SJSA1 (cell line): ENCODE measurements at regions not wholly inside any gene's neighbourhood (a gene's known extent, or its start where the extent isn't known, plus 50 kb on each side); places are given as distances from the start of the nearest gene placed in this dataset.
A peak's percentile ranks its signal among the peaks of the same experiment; 100 is the strongest.

Experiments used
- DNase-seq, 2 experiments: peaks; one replicate each; pipeline ENCODE4 v3.0.0-alpha.2; 2015 to 2020; ENCODE audit warnings: low spot score in 2 of 2, low read depth in 1 of 2
- H3K27ac ChIP-seq: fragments of 250-450 bp; sonication (Bioruptor Pico); 2 replicates; pipeline ENCODE4 v1.5.1; 2020; ENCODE audit warnings: mild to moderate bottlenecking, moderate library complexity
- H3K27me3 ChIP-seq: fragments of 250-450 bp; sonication (Bioruptor Pico); replicated peaks from 2 replicates; pipeline ENCODE4 v1.5.1; 2020; ENCODE audit warnings: mild to moderate bottlenecking, moderate library complexity
- H3K36me3 ChIP-seq: fragments of 250-450 bp; sonication (Bioruptor Pico); 2 replicates; pipeline ENCODE4 v1.5.1; 2020; ENCODE audit warnings: mild to moderate bottlenecking
- H3K4me1 ChIP-seq: fragments of 250-450 bp; sonication (Bioruptor Pico); replicated peaks from 2 replicates; pipeline ENCODE4 v1.6.1; 2021; ENCODE audit warnings: mild to moderate bottlenecking
- H3K4me3 ChIP-seq: fragments of 250-450 bp; sonication (Bioruptor Pico); 2 replicates; pipeline ENCODE4 v1.5.1; 2020; ENCODE audit warnings: mild to moderate bottlenecking
- H3K9me3 ChIP-seq: fragments of 250-450 bp; sonication (Bioruptor Pico); replicated peaks from 2 replicates; pipeline ENCODE4 v1.5.1; 2020; ENCODE audit warnings: mild to moderate bottlenecking

DNA sequence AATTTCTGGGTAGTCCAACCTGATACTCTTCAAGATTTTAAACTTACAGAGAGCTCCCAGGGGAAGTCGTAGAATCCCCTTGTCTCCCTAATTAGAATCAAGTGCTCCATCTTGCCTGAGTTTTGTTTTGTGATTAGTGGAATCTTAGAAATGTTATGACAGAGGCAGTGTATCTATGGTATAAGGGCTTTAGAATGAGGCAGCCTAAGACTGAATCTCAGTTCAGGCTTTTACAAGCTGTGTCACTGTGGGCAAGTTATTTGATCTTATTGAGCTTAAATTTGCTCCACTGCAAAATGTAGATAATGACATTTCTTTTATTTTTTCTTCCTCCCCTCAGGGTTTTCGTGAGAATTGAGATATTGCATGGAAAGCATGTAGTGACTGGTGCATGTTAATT, 215.5 kb downstream of the POSTN start:
- no peak for DNase-seq
- H3K4me3 ChIP-seq: no peak overlapping the region
- H3K27me3 ChIP-seq: no peaks in the 10 kb centered on the region
- H3K27ac ChIP-seq: no peak overlapping the region
- no peaks in the 10 kb centered on the region for H3K9me3 ChIP-seq
- H3K4me1 ChIP-seq: no peaks in the 10 kb centered on the region
- H3K36me3 ChIP-seq: no peaks in the 10 kb centered on the region

DNA sequence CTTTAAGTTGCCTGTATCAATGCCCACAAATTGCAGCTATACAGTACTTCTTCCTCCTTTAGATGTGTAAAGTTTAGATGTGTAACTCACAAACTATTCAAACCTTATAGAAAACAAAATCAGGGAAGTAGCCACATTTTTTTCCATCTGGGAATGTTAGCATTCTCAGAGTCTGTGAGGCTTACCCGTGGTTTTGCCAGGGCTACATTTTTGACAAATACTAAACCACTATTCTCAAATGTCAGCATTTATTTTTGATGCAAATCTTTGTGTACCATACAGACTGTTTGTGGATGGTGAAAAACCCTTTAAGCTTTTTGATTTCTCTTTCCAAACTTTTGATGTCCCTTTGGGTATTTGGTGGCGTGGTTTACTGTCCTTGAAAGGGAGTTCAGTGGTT, 216.4 kb downstream of the POSTN start:
- Histone ChIP-seq H3K4me3 (no peak overlapping the region), H3K27me3 (no peaks in the 10 kb centered on the region), H3K27ac (no peak overlapping the region), H3K36me3 (no peaks in the 10 kb centered on the region), H3K4me1 (no peaks in the 10 kb centered on the region), H3K9me3 (no peaks in the 10 kb centered on the region)
- DNase-seq: no peak

DNA sequence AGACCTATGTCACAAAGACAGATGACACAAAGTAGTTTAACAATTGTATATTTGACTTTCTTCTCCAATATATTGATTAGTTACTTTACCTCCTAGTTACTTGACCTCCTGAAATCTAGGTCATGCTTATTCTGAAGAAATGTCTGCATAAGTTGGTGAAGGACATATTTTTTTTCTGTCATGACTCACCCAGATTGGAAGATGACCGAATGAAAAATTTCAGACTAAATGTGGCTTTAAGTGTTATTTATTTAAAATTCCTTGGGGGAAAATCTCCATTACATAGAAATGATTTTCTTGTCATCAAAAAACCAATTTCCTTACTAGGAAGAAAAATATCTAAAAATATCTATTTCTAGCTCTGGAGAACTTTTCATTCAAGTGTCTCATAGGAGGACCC, 217.1 kb downstream of the POSTN start:
- H3K27me3 ChIP-seq: no peaks in the 10 kb centered on the region
- no peaks in the 10 kb centered on the region for H3K4me1 ChIP-seq
- no peak for DNase-seq
- no peak overlapping the region for H3K4me3 ChIP-seq
- H3K36me3 ChIP-seq: no peaks in the 10 kb centered on the region
- no peaks in the 10 kb centered on the region for H3K9me3 ChIP-seq
- no peak overlapping the region for H3K27ac ChIP-seq

DNA sequence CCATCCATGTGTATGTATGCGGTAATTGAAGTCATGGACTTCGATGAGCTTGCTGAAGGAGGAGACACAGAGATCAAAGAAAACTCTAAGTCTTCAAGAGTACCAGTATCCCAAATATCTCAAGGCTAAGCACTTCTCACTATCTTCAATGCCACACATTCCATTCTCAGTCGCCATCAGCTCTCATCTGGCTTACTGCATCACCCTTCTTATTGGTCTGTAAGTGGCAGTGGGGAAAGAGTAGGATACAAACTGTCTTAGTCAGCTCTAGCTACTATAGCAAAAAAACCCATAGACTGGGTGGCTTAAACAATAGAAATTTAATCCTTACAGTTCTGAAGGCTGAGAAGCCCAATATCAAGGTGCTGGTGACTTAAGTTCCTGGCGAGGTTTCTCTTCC, 218.7 kb downstream of the POSTN start:
- no peaks in the 10 kb centered on the region for H3K9me3 ChIP-seq
- H3K36me3 ChIP-seq: no peaks in the 10 kb centered on the region
- H3K27me3 ChIP-seq: no peaks in the 10 kb centered on the region
- no peaks in the 10 kb centered on the region for H3K4me1 ChIP-seq
- no peak overlapping the region for H3K27ac ChIP-seq
- no peak overlapping the region for H3K4me3 ChIP-seq
- DNase-seq: no peak

DNA sequence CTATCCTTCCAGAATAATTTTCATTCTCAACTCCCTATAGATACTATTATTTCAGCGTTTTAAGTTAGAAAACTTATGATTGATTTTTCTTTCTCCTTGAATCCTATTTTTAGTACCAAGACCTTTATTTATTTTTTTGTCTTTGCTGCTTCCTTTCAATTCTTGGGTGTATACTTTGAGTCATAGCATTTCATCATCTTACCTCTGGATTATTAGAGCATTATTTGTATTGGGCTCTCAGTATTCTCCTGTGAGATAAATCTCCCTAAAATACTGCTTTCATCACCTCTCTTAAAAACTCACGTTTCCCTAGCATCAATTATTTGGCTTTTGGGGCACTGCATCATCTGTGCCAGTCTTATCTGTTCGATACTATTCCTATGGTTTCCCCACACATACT, 222.8 kb downstream of the POSTN start:
- Histone ChIP-seq H3K36me3 (no peaks in the 10 kb centered on the region), H3K4me3 (no peak overlapping the region), H3K27ac (no peak overlapping the region), H3K27me3 (no peaks in the 10 kb centered on the region), H3K4me1 (no peaks in the 10 kb centered on the region), H3K9me3 (no peaks in the 10 kb centered on the region)
- DNase-seq: no peak

DNA sequence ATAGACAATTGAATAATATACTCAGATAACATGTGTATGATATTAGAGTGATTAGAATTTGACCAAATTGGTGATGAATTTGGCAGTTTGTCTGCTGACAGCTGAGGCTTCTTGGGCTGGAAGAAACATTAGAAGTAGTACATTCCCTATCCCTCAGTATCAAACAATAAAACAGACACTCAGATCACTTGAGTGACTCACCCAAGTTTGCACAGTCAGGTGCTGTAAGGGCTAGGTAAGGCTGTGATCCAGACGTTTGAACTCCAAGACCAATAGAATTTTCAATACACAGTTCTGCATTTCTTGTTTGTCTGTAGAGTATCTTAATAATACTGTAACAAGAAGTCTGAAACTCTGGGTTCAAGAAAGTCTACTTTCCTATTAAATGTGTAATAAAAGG, 223.5 kb downstream of the POSTN start:
- Histone ChIP-seq H3K4me1 (no peaks in the 10 kb centered on the region), H3K27me3 (no peaks in the 10 kb centered on the region), H3K27ac (no peak overlapping the region), H3K36me3 (no peaks in the 10 kb centered on the region), H3K4me3 (no peak overlapping the region), H3K9me3 (no peaks in the 10 kb centered on the region)
- no peak for DNase-seq

DNA sequence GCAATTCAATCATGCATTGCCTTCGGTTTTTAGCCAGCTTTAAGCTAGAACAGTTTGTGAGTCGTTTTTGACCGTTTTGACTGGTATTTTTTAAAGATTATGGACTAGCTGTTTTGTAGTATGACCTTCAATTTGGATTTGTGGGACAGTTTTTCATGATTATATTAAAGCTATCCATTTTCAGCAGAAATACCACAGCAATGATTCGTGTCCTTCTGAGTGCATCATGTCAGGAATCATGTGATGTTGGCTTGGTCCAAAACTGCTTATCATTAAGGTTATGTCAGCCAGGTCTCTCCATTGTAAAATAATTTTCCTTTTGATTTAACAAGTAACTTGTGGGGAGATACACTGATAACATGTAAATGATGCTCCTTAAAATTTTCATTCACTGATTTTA, 229.0 kb downstream of the POSTN start:
- no peaks in the 10 kb centered on the region for H3K27me3 ChIP-seq
- H3K4me3 ChIP-seq: no peak overlapping the region
- no peaks in the 10 kb centered on the region for H3K4me1 ChIP-seq
- DNase-seq: no peak
- H3K9me3 ChIP-seq: no peaks in the 10 kb centered on the region
- no peaks in the 10 kb centered on the region for H3K36me3 ChIP-seq
- no peak overlapping the region for H3K27ac ChIP-seq

DNA sequence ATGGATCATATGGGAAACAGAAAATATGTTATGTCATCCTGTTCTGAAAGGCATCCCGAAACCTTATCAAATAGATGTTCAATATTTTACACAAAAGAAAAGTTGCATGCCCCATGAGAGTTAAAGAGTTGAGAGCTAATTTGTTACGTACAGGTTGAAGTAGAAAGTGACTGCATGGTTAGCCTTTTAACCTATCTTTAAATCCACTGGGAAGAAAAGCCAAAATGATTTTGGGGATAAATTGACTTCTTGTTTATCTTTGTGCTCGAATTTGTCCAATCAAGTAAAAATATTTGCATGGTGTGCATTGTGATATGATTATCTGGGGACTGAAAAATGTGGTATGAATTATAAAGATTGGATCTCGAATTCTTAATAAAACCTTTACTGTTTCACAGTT, 230.1 kb downstream of the POSTN start:
- Histone ChIP-seq H3K27ac (no peak overlapping the region), H3K4me3 (no peak overlapping the region), H3K27me3 (no peaks in the 10 kb centered on the region), H3K36me3 (no peaks in the 10 kb centered on the region), H3K9me3 (no peaks in the 10 kb centered on the region), H3K4me1 (no peaks in the 10 kb centered on the region)
- DNase-seq: no peak

DNA sequence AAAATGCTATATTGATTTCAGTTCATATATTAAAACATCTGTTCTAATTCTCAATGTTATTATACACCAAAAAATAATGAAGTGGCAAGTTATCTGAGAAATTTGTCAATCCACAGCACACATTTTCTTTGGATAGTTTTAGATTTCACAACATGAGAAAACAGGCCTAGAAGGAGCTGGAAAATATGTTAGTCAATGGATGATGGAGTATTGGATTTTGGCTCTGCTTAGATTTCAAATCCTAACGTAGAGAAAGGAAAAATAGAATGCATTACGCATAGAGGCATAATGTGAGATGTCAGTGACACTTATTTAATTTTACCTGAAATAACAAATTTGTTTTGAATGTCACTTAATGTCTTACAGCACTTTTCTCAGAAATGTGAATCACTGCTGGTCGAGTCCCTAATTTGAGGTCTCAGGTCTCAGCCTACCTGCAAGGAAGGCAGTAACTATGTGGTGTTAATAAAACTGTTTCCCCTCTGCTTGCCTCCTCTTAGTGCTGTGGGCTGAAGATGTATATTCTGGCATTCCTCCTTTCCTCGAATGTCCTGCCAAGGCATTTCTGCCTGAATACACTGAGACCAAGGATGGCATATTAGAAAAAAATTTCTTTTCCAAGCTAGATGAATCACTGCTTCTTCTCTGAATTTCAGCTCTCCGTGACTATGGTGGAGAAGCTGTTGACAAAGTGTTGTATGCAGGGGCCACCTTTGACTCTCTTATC, 232.4 kb downstream of the POSTN start:
- no peaks in the 10 kb centered on the region for H3K9me3 ChIP-seq
- no peak for DNase-seq
- H3K27me3 ChIP-seq: no peaks in the 10 kb centered on the region
- H3K27ac ChIP-seq: no peak overlapping the region
- no peak overlapping the region for H3K4me3 ChIP-seq
- H3K4me1 ChIP-seq: no peaks in the 10 kb centered on the region
- no peaks in the 10 kb centered on the region for H3K36me3 ChIP-seq

DNA sequence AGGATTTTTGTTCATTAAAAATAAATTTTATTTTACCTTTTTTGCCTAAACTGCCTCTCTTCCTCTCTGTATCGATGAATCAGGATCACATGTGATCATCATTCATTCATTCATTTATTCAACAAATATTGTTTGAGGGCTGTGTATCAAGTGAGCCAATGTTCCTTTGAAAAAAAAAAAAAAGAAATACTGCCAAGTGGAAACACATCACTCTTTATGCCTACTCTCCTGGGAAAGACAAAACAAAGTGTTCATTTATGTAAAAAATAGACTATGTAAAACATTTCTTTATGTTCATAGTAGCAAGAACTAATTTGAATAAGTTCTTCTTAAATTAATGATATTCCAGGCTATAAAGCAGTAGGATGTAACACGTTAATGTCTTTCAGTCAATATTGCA, 233.1 kb downstream of the POSTN start:
- H3K27ac ChIP-seq: no peak overlapping the region
- no peaks in the 10 kb centered on the region for H3K4me1 ChIP-seq
- no peaks in the 10 kb centered on the region for H3K9me3 ChIP-seq
- no peak overlapping the region for H3K4me3 ChIP-seq
- no peak for DNase-seq
- no peaks in the 10 kb centered on the region for H3K36me3 ChIP-seq
- H3K27me3 ChIP-seq: no peaks in the 10 kb centered on the region

DNA sequence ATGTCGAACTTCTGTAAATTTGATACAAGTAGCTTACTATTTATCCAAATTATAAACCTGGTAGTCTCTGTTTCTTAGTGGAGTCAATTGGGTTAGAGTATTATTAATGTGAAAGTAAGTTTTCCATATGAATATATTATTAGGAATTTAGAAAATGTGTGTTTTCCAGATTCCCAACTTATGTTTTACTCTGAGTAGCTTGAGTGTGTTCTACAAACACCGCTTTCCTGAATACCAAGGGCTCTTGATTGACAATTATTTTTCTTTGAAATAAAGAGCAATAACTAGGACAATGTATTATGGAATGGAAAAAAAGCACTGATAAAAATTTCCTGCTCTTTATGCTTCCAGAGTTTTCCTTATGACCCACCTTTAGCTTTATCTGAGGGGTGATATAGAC, 233.6 kb downstream of the POSTN start:
- no peaks in the 10 kb centered on the region for H3K4me1 ChIP-seq
- no peak overlapping the region for H3K4me3 ChIP-seq
- no peaks in the 10 kb centered on the region for H3K27me3 ChIP-seq
- H3K36me3 ChIP-seq: no peaks in the 10 kb centered on the region
- no peak overlapping the region for H3K27ac ChIP-seq
- H3K9me3 ChIP-seq: no peaks in the 10 kb centered on the region
- DNase-seq: no peak

DNA sequence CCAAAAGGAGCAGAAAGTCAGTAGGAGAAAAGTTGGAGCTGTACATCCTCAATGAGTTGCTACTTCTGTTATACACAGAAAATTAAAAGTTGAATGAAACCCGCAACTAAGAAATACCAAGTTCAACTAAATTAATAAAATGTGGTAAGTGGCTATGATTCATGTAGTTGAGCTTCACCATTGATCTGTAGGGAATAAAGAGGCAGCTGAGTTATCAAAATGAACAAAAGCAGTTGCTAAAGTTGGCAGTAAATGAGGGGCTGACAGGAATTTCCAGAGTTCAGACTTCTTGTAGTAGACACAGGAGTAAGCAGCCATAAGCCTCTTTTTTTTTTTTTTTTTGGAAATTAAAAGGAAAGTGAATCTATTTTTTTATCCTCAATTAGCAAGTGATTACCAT, 234.6 kb downstream of the POSTN start:
- Histone ChIP-seq H3K9me3 (no peaks in the 10 kb centered on the region), H3K4me1 (no peaks in the 10 kb centered on the region), H3K4me3 (no peak overlapping the region), H3K27ac (no peak overlapping the region), H3K36me3 (no peaks in the 10 kb centered on the region), H3K27me3 (no peaks in the 10 kb centered on the region)
- DNase-seq: no peak

DNA sequence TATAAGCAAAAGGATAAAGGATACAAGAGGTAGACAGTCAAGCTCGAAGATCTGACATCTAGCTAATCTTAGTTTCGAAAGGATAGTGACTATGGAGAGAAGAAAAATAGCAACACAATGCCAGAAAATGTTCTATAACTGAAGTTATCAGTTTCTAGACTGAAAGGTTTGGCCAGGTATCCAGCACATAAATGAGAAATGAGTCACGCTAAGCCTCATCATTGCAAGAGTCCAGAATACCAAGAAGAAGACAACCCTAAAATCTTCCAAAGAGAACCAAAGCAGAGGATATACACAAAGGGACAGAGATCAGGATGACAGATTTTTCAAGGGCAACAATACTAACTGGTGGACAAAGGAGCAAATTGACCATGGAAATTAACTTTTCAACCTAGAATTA, 237.0 kb downstream of the POSTN start:
- DNase-seq: no peak
- no peaks in the 10 kb centered on the region for H3K36me3 ChIP-seq
- no peaks in the 10 kb centered on the region for H3K27me3 ChIP-seq

DNA sequence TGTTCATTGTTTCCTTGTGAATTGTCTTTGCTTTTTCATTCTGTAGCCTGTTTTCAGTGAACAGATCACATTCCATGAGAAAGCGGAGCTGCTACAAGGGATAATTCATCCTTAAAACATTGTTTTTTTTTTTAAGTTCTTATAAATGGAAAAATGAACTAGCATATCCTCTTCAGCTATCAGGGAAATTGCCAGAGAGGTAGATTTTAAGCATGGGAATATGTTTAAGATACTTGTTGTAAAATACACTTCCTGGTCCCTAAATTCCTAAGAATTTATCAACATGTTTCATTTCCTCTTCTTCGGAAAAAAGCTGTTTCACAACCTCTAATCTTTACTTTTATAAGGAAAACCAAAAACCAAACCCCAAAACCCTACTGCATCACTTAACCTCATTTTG, 238.0 kb downstream of the POSTN start:
- Histone ChIP-seq H3K9me3 (no peaks in the 10 kb centered on the region), H3K4me3 (no peak overlapping the region), H3K4me1 (no peaks in the 10 kb centered on the region), H3K36me3 (no peaks in the 10 kb centered on the region), H3K27me3 (no peaks in the 10 kb centered on the region), H3K27ac (no peak overlapping the region)
- DNase-seq: peak in 1 of 2 experiments; percentile 5

More for the DNA sequence above, 237.0 kb downstream of the POSTN start:
- Histone ChIP-seq H3K9me3 (no peaks in the 10 kb centered on the region), H3K4me3 (no peak overlapping the region), H3K27ac (no peak overlapping the region), H3K4me1 (no peaks in the 10 kb centered on the region)

DNA sequence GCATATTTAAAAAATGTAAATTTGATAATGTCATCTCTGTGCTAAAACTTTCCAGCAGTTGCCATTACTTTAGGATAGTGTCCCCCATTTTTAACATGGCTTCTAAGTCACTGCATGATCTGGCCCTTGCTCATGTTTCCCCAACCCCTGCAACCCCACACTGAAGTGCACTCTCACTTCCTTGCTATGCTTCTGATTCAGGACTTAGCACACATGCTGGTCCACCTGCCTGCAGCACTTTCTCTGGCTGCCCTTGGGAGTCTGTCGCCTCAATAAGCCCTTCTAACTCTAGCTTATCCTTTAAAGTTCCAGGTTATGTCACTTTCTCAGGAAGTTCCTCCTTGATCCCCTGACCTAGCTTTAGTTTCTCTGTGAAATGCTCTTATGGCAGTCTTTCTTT, 241.0 kb downstream of the POSTN start:
- Histone ChIP-seq H3K27me3 (no peaks in the 10 kb centered on the region), H3K4me3 (no peak overlapping the region), H3K9me3 (no peaks in the 10 kb centered on the region), H3K36me3 (no peaks in the 10 kb centered on the region), H3K27ac (no peak overlapping the region), H3K4me1 (no peaks in the 10 kb centered on the region)
- no peak for DNase-seq
